TTC549 (cell line): ENCODE measurements at regions not wholly inside any gene's neighbourhood (a gene's known extent, or its start where the extent isn't known, plus 50 kb on each side); places are given as distances from the start of the nearest gene placed in this dataset.

Experiments
- FAIRE-seq: peaks from 2 replicates; lab custom pipeline; 2012; peaks lifted over from hg19 to GRCh38; lab: Jason Lieb, UNC

GRCh38 chr4:3818371-3818770, 52.2 kb downstream of the ADRA2C start:
- FAIRE-seq = no peak

DNA sequence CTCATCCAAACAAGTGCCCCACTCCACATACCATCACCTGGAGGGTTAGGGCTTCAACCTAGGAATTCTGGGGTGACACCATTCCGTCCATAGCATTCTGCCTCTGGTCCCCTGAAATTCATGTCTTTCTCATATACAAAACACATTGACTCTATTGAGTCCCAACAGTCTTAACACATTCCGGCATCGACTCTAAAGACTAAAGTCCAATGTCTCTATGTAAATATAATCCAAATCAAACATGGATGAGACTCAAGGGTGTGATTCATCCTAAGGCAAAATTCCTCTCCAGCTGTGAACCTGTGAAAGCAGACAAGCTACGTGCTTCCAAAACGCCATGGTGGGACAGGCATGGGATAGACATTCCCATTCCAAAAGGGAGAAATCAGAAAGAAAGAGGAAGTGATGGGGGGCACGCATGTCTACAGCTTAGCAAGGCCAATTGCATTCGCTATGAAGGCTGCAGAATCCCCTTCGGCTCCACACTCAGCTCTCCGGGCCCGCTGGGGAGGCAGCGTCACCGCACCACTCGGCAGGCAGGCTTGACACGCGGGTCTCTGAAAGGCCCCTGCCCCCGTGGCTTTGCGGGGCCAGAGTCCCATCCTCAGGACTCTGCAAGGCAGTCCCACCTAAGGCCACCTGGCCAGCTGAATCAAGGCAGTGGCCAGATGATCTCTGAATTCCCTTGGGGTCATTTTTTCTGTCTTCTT, 53.2 kb downstream of the ADRA2C start:
- no peak for FAIRE-seq

GRCh38 chr4:3820016-3820805, 54.0 kb downstream of the ADRA2C start:
- no peak for FAIRE-seq

- FAIRE-seq = no peak
Measured at GRCh38 chr4:3820806-3821579, 54.8 kb downstream of the ADRA2C start.

DNA sequence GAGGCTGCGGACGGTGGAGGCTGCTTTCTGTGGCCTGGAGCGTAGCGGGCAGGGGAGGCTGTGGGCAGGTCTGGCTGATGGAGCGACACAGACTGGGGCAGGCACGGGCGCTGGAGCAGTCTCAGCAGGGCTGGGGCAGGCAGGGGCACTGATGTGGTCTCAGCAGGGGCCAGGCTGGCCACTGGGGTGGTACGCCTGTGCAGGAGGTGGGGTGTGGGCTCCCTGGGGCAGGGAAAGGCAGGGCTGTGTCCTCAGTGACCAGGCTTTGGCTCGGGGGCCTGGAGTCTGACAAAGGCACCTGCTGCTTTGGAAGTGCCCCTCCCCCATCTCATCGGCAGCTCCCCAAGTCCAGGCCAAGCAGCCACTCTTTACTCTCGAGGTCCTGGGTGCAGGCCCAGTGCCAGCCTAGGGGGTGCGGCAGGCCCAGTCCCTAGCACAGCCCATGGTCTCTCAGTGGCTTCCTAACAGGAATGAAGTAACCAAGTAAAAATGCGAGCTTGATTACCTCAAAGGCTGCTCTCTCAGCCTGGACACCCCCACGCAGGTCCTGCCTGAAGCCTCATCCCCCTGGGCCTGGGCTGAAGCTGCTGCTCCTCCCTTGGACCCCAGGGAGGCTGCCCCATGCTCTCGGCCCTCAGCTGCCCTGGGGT, 55.5 kb downstream of the ADRA2C start:
- no peak for FAIRE-seq

DNA sequence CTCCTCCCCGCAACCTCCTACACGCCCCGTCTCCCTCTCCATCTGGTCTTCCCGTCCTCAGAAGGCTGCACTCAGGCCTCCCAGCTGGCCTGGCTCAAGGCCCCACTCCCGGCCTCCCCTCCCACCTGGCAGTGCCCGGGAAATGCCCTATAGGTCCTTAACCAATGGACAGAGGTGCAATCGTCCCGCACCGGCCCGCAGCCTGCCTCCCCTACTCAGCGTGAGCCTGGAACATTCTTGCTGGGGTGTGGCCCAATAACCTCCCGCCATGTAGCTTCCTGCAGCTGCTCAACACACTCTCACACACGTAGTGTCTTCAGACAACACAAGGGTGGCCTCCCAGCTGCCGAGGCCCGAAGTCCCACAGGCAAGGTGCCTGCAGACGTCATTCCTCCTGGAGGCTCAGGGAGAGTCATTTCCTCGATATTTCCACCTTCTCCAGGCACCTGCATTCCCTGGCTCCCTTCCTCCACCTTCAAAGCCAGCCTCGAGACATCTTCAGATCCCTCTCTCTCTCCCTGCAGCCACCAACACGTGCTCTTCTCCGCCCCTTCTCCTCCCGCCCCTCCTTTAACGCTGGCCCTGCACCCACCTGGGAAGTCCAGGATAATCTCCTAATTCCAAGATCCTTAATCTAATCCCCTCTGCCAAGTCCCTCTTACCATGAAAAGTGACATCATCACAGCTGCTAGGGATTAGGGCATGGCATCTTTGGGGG, 56.2 kb downstream of the ADRA2C start:
- no peak for FAIRE-seq

DNA sequence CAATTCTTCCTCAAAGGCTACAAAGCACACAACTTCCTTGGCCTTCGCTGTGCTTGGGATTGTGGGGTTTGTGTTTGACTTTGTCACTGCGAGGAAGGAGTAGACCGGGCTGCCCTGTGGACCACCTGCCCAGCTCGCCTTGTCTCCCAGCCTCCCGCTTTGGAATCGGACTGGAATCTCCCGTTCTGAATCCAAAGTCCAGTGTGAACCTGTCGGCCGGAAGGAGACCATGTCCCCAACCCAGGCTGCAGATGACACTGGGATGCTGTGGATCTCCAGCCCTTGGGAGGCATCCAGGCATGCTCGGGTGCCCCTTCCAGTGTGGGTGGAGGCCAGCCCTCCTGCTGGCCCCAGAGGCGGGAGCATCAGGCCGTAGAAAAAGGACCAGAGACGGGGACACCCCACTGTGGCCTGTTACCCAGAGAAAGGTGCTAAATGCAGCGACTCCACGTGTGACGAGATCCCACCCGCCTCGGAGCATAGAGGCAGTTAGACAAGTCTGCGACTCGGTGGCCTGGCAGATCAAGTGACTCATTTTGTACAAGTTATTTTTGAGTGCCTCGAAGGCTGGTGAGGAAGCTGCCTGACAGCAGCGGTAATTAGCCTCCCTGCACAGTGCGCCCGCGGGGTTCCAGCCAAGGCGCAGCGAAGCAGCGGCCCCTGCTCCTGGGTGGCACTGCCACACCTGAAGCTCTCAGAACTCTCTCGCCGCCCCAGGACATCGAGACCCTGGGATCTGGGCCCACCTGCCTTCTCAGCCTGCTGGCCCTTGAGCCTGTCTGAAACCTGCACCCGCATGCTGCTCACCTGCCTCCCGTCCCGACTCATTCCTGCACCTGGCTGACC, 57.5 kb downstream of the ADRA2C start:
- no peak for FAIRE-seq

DNA sequence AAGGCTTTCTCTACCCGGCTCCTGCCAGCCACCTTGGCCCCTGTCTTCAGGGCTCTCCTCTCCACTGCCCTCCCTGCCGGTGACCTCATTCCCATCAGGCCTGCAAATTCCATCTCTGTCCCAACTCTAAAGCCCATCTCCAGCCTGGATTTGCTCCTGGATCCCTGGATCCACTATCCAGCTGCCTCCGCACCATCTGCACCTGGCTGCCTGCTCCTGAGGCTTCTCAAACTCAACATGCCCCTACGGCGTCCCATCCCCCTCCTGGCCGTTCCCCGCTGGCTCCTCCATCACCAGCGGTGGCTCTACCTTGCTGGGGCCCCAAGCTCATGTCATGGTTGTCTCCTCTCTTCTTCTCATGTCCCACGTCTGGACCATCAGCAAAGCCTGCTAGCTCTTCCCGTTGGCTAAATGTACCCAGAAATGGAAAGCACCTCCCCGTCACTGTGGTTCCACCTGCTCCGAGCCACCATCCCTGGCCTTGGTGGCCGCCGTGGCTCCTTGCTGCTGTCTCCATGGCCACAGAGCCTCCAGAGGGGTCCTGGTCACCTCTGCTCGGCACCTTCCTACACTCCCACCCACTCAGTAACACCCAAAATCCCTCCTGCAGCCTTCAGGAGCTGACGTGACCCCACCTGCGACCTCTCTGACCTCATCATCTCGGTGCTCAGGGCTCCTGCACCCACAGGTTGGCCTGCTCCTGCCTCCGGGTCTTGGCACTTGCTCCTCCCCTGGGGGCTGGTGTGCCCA, 58.5 kb downstream of the ADRA2C start:
- FAIRE-seq = no peak

DNA sequence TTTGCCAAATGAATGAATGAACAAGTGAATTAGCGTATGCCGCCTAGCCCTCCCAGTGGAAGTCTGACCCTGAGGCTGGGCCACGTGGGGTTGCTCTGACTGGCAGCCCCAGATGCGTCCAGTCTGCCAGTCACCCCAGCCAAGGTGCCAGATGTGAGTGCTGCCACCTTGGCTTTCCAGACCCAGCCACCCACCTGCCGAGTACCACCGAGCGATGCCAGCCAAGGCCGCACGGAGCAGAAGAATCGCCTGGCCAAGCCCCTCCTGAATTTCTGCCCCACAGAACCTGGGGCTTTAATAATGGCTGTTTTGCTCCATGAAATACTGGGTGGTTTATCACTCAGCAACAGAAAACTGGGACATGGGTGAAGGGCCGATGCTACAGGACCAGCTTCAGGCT, 59.3 kb downstream of the ADRA2C start:
- FAIRE-seq = no peak

- FAIRE-seq = no peak
Measured at GRCh38 chr4:3826247-3827172, 60.3 kb downstream of the ADRA2C start.

- no peak for FAIRE-seq
Measured at GRCh38 chr4:3827616-3828492, 61.7 kb downstream of the ADRA2C start.

- FAIRE-seq = no peak
Measured at GRCh38 chr4:3828546-3828945, 62.4 kb downstream of the ADRA2C start.

DNA sequence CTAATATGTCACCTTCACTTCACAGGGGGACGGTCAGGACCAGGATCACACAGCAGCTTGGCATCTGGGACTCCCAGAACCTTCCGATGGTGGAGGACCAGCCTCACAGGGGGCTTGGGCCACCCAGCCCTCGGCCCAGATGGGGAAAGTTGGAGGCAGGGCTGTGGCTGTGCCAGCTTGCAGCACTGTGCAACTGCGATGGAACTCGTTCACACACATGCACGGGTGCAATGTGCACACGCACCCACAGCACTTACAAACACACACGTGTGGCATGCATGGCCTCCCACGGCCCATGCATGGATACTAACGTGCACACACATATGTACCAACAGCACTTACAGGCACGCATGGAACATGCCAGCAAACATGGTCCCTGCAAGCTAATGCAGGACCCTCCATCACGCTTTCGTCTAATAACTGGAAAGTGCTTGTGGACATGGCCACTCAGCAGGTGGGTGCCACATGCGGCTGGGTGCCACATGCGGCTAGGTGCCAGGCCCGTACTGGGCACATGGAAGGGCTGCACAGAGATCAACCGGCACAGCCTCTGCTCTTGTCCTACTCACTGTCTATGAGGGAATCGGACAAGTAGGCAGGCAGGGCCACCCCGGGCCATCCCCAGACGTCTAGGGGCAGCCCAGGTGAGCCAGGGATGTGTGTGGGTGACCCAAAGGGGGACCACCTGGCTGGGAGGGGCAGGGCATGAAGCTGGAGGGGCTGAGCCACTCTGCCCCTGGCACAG, 63.2 kb downstream of the ADRA2C start:
- no peak for FAIRE-seq

DNA sequence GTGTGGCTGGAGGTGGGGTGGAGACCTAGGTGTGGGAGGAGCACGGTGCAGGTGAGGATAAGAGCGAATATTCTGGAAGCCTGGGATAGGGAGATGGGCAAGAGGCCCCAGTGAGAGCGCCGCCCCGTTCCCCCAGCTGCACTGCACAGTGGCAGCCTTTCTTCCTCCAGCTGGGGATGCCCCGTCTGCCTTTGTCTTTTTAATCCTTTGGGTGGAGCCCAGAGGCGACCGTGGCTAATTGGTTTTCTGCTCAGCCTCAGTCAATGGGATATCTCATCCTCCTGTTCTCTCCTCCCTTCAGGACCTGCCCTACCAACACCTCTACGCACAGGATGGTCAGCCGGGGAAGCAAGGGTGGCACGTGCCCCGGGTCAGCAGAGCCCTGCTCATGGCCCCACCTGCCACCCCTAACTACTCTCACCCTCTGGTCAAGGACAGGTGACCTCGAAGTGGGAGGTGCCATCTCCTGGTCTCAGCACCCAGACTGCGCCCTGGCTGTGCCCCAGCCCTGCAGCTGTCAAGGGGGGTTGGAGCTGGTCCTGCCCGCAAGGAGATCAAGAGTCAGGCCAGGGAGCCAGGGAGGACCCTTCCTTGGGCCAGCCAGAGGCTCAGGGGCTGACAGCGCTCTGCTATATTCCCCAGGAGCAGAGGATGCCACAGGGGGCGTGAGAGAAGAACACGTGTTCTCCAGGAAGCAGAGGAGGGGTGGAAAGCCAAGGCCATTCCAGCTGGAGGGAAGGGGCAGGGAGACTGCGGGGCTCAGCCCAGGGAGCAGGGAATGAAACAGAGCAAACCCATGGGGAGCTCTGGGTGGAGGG, 64.0 kb downstream of the ADRA2C start:
- no peak for FAIRE-seq

DNA sequence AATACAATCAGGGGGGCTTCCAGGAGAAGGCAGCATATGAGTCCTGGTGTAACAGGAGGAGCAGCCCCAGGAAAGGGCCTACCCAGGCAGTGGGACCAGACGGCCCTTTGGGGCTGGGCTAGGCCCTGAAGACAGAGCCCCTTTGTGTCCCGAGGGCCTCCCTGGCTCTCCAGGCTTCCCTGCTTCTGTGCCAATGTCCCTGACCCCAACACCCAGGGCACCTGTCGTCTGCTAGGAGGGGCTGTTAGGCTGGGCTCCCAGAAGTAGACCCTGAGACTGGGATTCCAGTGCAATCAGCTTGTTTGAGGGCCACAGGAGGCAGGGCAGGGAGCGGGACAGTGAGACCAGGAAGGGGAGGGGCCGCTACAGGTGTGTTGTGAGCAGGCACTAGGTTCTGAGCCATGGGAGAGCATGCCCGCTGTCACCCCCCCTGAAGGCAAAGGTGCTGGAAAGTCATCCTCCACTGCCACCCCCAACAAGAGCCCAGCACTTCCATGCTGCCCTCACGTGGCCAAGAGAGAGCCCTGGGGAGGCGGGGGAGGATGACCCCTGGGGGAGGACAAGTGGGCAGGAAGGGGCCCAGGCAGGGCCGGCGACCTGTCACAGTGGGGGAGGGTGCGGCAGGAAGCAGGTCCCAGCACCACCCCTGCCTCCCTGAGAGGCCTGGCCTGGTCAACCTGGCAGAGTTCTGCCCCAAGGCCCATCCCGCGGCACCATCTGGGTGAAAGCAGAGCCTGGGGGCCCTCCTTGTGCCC, 64.8 kb downstream of the ADRA2C start:
- no peak for FAIRE-seq
